ENCODE measurements at regions not wholly inside any gene's neighbourhood (a gene's known extent, or its start where the extent isn't known, plus 50 kb on each side); places are given as distances from the start of the nearest gene placed in this dataset.
A peak's percentile ranks its signal among the peaks of the same experiment; 100 is the strongest.

DNA sequence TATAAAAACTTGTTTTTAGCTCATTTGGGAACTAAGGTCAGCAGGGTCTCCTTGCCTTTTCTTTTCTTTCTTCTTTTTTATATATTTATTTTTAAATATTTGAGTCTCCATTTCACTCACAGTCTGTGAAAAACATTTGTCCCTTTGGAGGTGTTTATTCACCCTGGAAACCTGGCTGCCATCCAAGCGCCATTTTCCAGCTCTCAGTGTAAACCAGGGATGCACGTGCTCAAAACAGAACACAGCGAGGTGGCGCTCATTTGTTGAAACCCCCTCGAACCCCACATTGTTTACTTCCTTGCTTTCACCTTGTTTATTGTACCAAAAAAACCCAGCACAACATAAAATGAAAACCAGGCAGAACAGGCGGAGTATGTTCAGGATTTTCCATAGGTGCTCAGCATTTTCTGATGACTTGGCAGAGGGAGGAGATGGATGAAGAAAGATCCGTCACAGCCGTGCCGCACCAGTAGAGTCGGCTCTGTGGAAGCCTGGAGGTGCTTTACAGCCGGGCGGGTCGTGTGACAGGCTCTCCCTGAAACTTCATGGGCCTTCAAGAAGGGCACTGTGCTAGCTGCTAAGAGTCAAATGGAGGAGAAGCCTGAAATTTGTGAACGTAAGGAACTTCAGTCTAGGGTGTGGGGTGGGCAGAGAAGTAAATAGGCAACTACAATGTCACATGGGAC lies 284.4 kb downstream of the FOXL1 start:
- peak in 1 of 58 donors; percentile 3 for DNase-seq

DNA sequence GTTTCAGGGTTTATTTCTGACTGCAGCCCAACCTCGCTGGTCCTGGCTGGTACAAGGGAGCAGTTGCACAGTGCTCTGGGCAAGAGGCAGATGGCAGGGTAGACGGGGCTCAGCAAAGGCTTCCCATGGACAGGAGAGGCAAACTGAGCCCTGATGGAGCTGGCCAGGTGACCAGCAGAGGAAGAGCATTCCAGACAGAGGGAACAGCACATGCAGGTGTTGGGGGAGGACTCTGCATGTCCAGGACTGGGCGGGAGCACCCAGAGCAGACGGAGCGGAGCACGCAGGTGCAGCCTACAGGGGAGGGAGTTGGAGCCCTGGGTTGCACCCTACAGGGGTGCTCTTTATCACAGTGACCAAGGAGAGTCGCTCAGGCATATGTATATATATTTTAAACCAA lies 285.3 kb downstream of the FOXL1 start:
- DNase-seq: no peak

DNA sequence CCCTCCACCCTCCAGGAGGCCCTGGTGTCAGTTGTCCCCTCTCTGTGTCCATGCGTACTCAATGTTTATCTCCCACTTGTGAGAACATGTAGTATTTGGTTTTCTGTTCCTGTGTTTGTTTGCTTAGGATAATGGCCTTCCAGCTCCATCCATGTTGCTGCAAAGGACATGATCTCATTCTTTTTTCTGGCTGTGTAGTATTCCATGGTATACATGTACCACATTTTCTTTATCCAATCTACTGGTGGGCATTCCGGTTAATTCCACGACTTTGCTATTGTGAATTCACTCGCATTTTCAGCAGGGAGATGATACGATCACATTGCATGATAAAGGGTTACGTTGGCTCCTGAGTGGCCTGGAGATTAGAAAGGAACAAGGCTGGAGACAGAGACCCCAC lies 286.2 kb downstream of the FOXL1 start:
- DNase-seq: no peak

DNA sequence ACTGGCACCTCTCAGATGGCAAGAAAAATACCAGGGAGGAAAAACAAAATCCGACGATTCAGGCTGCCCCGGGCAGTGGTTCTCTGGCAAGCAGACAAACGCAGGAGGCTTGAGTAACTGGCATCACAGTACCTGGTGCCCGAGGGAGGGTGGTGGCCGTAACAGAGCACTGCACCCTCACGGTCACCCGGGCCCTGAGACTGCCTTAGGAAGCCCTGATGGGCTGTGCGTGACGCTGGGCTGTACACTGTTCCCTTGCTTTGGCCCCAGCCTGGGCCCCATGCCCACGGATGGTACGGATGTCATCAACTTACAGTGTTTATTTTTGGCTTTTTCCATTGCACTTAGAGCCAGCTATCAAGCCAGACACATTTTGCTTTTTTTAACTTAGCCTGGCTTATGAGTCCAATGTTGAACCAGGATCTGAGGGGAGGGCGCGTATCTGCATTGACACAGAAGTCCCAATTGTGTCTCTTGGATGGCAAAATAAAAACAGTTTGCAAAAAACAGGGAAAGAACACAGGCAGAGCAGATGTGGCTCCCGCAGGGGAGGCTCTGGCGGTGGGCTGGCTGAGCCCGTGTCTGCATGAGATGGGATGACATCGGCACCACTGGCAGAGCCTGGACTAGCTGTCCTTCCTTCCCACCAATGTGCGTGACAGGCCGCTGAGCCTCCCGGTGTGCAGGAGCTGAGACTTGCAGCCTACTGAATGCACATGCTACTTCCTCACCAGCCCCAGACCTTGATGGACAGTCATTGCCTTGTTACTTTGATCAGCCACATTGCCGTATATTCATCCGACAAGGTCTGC lies 287.7 kb downstream of the FOXL1 start:
- no peak for DNase-seq

DNA sequence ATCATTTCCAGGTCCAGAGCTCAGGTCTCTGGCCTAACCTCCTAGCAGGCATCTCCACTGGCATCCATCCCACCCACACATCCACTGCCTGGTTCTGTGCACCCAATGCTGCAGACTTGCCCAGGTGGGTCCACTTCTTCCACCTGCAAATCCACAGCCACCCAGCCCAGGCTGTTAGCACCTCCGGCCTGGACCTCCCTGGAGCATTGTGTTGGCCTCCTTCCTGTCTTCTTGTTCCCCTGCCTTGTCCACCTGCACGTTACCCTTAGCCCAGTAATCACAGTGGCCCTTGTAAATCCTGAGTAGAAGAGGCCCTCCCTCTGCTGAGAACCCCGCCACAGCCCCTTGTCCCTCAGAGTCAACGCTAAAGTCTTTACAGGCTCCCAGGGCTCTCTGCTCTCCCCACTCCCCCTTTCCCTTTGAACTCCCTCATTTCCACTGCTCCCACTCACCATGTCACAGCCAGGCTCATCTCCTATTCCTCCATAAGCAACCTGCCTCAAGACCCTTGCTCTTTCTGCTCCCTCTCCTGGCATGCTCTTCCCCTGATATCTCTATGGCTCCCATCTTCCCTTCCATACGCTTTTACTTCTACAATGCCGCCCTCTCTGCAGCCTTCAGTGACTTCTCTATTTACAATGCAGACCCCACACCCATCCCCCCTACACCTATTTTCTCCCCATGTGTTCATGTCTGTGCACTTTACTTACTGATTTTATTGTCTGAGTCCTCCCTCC lies 288.8 kb downstream of the FOXL1 start:
- DNase-seq: no peak

DNA sequence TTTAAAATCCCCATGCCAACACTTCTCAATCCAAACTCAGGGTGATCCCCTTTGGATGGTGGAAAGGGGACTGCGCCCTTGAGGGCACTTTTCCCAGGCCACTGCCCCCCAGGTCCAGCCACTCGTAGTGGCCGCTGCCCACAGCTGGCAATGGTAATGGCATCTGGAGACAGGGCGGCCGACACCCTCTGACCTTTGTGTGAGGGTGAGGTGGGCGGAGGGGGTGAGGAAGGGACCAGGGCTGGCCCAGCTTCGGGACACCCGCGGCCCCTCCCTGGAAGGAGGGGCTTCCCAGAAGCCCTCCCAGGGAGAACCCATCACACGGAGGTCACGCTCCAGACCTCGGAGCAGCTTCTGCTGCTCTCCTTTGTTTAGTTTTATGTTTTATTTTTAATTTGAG lies 289.7 kb downstream of the FOXL1 start:
- no peak for DNase-seq

DNA sequence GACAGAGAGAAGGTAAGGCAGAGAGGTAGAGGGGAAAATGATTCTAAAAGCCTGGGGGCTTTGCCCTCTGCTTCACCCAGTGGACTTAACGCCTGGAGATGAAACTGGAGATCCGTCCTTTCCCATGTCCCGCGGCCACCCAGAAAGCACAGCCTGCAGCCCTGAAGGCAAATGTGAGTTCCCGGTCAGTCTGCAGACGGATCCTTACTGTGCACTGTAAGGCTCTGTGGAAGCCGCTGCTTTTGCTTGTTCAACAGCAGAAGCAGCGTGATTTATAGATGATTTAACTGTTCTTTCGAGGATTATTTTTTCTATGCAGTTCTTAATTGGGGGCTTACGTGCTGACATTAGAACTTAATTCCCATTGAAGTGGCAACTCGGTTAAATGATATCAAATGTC lies 290.4 kb downstream of the FOXL1 start:
- DNase-seq: no peak

DNA sequence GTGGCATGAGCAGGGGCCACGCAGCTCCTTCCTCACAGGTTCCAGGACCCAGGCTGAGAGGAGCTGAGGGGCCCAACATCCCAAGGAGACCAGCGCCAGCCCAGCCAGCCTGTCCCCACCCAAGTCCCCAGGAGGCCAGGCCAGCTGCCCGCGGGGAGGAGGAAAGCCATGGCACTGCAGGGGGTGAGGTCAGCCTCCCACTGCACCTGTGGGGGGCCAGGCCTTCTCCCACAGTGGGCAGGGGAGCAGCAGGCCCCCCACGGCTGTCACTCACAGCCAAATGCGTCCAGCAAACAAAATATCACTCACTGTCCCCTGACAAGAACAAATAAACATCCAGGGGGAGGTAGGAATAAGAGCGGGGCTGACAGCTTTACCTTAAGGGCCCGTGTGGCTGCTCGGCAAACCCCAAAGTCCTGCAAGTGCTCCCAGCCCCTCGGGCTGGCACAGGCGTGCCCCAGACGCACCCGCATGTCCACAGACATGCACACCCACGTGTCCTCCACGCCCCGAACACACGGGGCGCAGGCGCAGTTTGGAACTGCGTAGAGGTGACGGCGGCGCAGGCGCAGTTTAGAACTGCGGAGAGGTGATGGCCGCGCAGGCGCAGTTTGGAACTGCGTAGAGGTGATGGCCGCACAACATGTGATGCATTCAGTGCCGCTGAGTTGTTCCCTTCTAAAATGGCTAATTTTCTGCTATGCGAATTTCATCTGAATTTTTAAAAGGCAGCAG lies 291.1 kb downstream of the FOXL1 start:
- no peak for DNase-seq

DNA sequence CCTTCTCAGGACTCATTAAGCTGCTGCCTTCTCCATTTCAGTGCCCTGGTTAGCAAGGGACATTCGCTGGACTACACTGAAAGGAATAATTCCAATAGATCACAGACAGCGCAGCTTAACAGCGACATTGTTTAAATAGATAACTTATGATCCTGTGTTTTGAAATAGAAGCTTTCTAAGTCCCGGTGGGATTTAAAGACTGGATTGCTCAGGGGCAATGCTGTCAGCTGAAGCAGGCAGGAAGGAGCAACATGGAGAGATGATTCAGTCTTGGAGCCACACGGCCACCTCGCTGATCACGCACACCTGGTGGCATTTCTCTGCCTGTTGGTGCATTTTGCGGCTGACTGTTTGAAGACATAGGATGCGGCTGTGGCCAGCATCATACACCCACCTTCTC lies 292.0 kb downstream of the FOXL1 start:
- DNase-seq: no peak

DNA sequence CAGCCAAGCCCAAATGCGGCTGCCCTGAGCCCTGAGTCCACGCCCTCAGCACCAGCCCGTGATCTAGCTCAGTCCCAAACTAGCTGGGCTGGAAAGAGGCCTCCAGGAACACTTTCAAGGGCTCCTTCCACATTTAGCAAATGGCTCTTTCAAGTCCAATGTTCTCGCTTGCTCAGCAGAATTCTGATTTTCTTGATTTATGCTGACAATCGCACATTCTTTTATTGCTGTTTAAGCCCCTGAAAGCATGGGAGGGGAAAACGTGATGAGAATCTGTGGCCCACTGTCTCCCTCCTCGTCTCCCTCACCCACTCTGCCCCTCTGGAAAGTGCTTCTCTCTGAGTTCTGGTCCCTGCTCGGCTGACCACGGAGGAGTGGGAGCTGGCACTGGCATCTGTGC lies 293.8 kb downstream of the FOXL1 start:
- DNase-seq: no peak

DNA sequence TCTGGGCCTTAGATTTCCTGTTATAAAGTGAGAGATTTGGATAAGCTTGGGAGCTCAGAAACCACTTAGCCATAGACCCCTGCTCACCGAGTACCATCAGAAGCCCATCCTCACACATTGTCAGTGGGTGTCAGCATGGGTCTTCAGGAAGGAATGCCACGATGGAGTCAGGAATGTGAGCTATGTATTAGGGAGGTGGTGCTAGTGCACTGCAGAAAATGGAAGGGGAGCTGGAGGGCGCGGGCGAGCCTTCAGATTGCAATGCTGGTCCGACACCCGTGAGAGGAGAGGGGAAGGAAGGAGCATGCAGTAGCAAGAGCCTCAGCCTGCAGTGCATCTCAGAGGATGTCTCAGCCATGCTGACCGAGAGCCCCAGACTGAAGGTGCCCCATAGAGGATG lies 294.5 kb downstream of the FOXL1 start:
- DNase-seq: no peak

DNA sequence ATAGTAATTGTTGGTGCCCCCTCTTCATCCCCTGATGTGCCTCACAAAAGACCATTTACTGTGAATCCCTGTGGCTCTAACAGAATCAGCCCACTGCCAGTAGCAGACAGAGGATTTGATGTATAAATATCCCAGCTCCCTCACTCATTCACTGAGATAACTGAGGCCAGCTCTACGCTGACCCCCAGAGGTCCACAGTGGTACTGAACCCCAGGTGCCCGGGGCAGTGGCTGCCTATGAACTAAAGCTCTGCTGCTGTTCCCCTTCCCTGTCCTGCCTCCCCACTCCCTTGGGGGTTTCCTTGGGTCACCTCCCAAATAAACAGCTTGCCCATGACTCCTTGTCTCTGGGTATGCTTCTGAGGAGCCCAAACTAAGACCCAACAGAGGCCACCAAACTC lies 295.8 kb downstream of the FOXL1 start:
- DNase-seq: no peak

DNA sequence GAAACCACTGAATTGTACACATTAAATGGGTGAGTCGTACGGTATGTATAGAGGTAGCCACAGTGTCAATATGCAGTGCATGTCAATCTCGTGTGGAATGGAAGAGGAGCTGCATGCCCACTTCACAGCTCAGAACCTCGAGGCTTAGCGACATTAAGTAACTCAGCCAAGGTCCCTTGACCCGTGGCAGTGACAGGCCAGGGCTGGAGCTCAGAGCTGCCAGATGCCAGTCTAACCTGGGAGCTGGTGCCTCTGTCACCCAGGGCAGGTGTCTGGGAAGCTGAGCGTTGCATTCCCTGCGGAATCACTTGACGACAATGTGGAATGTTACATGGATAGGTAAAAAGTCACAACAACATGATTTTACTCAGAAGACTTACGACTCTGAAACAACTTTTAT lies 298.1 kb downstream of the FOXL1 start:
- no peak for DNase-seq

DNA sequence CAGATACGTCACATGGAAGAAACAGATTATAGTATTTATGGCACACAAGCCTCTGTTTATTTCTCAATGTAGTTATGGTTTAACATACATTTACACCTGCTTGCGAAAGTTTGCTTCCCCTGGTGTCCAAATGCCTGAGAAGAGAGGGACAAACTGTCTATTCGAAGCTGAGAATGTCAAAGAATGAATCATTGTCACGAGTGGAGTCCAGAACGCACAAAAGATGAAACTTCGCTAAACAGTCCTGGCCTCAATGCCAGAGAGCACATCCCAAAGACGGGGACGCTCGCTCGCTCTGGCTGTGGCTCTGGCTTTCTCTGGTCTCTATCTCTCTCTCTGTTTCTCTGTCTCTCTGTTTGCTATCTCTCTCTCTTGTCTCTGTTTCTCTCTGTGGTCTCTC lies 298.8 kb downstream of the FOXL1 start:
- no peak for DNase-seq

DNA sequence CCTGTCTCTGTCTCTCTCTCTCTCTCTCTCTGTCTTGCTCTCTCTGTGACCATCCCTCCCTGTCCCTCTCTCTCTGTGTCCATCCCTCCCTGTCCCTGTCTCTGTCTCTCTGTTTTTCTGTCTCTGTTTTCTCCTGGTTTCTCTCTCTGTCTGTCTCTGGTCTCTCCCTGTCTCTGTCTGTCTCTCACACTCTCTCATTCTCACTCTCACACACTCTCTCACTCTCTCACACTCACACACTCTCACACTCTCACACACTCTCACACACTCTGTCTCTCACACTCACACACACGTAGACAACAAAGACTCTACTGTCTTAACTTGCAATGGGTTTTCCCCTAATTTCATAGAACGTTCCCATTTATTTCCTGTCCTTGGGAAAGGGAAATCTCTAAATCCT lies 299.5 kb downstream of the FOXL1 start:
- DNase-seq: no peak

DNA sequence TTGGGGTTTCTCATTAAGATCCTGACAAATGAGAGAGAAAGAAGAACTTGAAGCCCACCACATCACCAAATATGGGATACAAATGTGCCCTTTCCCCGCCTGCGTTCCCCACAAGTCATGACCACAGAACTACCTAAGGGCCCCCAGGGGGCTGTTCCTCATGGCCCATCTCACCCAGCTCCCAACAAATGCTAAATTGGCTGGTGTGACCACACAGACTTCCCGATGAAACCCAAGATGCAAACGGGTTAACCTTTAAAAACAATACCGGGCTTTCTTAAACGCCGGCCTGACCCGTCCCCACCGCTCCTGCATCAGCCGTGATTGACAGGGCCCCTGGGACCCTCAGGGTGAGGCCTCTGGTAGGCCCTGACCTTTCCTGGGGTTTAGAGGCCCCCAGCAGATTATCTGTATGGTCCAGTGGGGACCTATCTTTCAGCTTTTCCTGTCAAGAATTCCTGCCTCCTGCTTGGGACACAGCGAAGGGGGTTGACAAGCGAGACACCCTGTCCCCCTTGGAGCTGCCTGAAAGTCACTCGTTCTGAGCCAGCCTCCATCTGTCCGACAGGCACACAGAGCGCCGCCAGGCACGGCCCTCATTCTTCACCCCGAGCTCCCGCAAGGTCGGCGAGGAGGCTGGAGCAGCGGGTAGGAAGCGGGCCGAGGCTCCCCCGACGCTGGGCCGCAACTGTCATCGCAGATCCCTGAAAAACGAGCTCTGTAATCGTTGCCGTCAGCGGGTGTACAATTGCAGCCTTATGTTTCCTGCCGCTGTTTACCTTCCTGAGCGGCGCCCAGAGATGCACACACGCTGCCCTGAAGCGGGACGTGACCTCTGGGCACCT lies 300.1 kb downstream of the FOXL1 start:
- DNase-seq: no peak

DNA sequence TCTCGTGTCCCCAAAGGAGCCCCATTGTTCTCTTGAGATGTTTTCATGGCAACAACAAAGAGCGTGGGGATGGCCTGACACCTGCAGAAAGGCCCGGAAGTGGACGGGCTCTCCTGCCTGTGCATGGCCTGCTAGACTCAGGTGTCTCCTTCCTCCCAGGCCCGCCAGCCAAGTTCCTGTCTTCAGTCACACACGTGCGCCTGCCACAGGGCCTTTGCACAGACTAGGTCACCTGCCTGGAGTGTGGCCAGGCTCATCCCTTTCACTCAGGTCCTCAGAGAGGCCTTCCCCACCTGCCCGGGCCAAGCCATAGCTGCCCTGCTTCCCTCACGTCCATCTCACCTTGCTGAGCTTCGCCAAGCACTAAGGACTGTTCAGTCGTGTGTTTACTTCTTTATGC lies 300.9 kb downstream of the FOXL1 start:
- no peak for DNase-seq

DNA sequence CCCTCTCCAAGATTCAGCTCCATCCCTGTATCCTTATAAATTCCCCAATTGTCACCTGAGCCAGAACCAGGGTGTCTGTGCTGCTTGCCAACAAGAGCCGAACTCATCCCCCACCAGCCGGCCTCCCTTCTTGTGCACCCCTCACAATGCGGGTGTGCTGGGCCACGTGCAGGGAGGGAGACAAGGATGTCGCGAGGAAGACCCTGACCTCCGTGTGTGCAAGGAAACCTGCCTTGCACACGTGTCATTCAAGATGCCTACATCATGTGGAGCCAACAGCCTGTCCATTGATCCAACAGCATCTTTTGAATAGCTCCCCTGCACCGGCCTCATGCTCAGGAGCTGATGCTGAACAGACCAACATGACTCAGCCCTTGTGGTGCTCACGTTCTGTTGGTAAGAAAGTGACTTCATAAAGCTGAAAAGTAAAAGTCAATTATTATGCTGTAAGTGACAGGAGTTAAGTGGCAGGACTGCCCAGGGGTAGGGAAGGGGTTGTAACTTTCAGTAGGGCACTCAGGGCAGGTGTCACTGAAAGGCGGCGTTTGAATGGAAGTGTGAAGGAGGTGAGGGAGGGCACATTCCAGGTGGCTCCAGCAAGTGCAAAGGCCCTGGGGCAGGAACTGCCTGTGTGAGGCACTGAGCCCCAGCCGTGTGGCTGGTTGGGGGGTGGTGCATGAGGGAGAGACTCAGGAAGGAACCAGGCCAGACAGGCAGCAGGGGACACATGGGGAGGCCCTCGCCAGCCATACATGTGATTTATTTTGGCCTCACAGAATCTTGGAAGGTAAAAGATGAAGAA lies 302.2 kb downstream of the FOXL1 start:
- DNase-seq: no peak

DNA sequence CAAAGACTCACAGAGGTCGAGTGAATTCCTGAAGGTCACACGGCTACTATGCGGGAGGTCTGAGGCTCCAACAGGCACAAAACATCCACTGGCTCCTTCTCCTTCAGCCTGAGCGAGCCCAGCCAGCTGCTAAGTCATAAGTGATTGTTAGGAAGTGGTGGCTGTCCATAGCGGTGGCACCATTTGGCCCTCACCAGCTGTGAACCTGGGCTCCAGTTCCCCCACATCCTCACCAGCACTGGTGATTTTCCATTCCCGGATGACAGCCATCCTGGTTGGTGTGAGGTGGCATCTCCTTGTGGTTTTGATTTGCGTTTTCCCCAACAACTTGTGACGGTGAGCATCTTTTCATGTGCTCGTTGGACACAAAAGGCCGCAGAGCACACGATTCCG lies 302.8 kb downstream of the FOXL1 start:
- DNase-seq: no peak

DNA sequence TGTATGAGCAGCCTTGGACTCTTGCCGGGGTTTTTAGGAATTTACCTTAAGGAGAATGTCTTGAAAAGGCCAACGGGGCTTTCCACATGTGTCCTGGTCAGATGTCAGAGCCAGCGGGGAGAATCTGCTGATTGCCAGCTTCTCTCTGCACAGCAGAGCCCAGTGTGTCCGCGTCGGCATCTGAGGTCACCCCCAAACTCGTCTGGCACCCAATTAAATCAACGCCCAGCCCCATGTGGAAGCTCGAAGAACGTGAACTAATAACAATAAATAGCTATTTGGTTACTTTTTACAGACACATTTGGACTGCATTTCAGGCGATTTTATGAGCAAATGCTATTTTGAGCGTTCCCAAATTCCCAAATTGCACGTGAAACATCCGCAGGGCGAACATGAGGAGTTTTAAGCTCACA lies 303.5 kb downstream of the FOXL1 start:
- DNase-seq: no peak

All from anterior cingulate cortex (tissue), 58 donors.